Tibial nerve (tissue), 4 donors: ENCODE measurements at regions not wholly inside any gene's neighbourhood (a gene's known extent, or its start where the extent isn't known, plus 50 kb on each side); places are given as distances from the start of the nearest gene placed in this dataset.

ENCODE experiments used
- DNase-seq, 2 donors: peaks; one replicate each; pipeline ENCODE4 v3.0.0-alpha.2; 2019; ENCODE audit warnings: low spot score in 2 of 2
- H3K27ac ChIP-seq, 4 donors: fragments of 200-600 bp; sonication (generic) in 3 of 4; one replicate each; pipeline ENCODE4 v1.5.1; 2017 to 2019; ENCODE audit warnings: mild to moderate bottlenecking in 1 of 4
- H3K27me3 ChIP-seq, 2 donors: fragments of 200-600 bp; sonication (generic) in 1 of 2; one replicate each; pipeline versions ENCODE4 v1.5.1 to v1.6.0; 2017 to 2019
- H3K36me3 ChIP-seq, 3 donors: fragments of 200-600 bp; sonication (generic); one replicate each; pipeline ENCODE4 v1.5.1; 2018 to 2019
- H3K4me1 ChIP-seq, 4 donors: fragments of 200-600 bp; sonication (generic) in 3 of 4; one replicate each; pipeline ENCODE4 v1.5.1; 2017 to 2019
- H3K4me3 ChIP-seq, 4 donors: fragments of 200-600 bp; sonication (generic) in 3 of 4; one replicate each; pipeline ENCODE4 v1.5.1; 2017 to 2019; ENCODE audit warnings: mild to moderate bottlenecking in 1 of 4, moderate library complexity in 1 of 4
- H3K9me3 ChIP-seq, 4 donors: fragments of 200-600 bp; sonication (generic) in 3 of 4; one replicate each; pipeline ENCODE4 v1.5.1; 2017 to 2019
- EP300 ChIP-seq, 2 donors: sonication (generic); formaldehyde crosslinking; IDR thresholded peaks; one replicate each; pipeline ENCODE4 v1.6.1; 2017; ENCODE audit warnings: antibody characterized with exemption in 2 of 2, mild to moderate bottlenecking in 1 of 2
- POLR2A ChIP-seq, 2 donors: fragments of 450-650 bp; IDR thresholded peaks; one replicate each; pipeline ENCODE4 v1.6.1; 2017; ENCODE audit warnings: antibody characterized with exemption in 2 of 2, mild to moderate bottlenecking in 2 of 2, moderate library complexity in 2 of 2
- WGBS, 2 donors: methylation state at CpG; one replicate each; pipeline ENCODE4 v1.1.5; 2018; 5-methylcytosine and 5-hydroxymethylcytosine counted together
- TF ChIP-seq, protein P1 (sequence below), 5 experiments: fragments of 200-600 bp in 3 of 5; fragments of 450-650 bp in 2 of 5; sonication (generic) in 3 of 5; IDR thresholded peaks; one replicate each; pipeline ENCODE4 v1.5.1; 2016 to 2019; ENCODE audit warnings: antibody characterized with exemption in 5 of 5, mild to moderate bottlenecking in 3 of 5, moderate library complexity in 2 of 5

DNA sequence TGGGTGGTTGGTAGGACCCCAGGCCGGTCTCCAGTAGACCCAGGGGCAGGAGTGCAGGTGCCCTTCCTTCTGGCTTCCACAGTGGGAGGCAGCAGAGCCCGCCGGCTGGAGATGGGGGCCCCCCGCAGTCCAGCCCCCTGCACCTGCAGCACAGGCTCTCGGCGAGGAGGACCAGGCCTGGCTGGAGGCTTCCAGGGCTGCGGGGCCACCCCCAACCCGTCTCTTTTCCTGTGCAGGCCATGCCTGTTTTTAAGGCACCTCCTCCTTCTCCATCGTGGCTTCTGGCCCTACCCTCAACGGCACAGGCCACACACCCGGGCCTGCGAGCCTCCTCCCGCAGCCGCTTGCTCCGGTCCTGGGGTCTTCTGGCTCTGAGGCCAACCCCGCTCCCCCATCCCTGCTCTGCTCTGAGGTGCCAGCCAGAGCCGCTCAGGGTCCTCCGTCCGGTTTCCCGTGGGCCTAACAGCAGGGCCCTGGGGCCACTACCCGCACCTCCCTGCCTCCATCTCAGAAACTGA lies 77.2 kb upstream of the ANKRD10 start:
- WGBS, 2 donors, result 95% methylated on average over 17 of the region's 21 CpGs
- no peak overlapping the region for H3K4me3 ChIP-seq
- TF ChIP-seq, protein P1, sequence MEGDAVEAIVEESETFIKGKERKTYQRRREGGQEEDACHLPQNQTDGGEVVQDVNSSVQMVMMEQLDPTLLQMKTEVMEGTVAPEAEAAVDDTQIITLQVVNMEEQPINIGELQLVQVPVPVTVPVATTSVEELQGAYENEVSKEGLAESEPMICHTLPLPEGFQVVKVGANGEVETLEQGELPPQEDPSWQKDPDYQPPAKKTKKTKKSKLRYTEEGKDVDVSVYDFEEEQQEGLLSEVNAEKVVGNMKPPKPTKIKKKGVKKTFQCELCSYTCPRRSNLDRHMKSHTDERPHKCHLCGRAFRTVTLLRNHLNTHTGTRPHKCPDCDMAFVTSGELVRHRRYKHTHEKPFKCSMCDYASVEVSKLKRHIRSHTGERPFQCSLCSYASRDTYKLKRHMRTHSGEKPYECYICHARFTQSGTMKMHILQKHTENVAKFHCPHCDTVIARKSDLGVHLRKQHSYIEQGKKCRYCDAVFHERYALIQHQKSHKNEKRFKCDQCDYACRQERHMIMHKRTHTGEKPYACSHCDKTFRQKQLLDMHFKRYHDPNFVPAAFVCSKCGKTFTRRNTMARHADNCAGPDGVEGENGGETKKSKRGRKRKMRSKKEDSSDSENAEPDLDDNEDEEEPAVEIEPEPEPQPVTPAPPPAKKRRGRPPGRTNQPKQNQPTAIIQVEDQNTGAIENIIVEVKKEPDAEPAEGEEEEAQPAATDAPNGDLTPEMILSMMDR (IDR thresholded peaks at IDR 0.05), result no peak
- no peak for TF ChIP-seq EP300 (IDR thresholded peaks at IDR 0.05)
- no peak for TF ChIP-seq POLR2A (IDR thresholded peaks at IDR 0.05)
- no peaks in the 10 kb centered on the region for H3K27me3 ChIP-seq
- H3K9me3 ChIP-seq, result no peaks in the 10 kb centered on the region
- no peaks in the 10 kb centered on the region for H3K4me1 ChIP-seq
- H3K36me3 ChIP-seq, result no peaks in the 10 kb centered on the region
- no peak overlapping the region for H3K27ac ChIP-seq
- no peak for DNase-seq

DNA sequence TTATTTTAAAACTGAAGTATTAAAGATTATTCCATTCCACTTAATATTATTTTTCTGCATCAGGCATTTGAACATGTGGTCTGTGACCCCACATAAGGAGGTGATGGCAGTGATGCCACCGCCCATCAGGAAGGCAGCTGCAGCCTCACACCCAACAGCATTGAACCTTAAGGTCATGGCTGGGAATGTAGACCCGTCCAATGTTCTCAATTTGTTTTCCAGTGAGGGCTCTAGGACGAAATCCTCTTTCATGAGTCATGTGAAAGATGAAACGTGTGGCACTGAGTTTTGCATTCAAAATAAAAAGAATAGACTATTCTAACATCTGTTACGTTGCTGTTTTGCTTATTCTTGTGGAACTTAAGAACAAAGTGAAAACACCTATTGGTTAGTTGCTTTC lies 74.5 kb upstream of the ANKRD10 start:
- TF ChIP-seq POLR2A (IDR thresholded peaks at IDR 0.05), result no peak

DNA sequence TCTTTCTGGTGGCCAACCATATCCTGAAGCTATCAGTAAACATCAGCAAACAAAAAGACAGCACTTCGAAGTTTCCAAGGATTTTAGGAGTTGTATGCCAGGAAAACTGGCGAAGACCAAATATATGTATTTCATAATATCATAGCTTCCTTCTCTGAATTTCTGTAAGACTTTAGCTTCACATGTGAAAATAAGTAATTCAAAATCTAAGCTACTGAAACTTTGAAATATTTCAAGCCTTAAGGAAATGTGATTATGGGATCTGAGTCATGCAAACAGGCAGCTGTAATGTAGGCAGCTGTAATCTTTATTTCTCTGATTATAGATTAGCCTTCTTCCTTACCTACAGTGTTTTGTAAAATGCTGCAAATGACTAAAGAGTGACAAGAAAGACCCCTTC lies 70.7 kb upstream of the ANKRD10 start:
- 85 to 87% methylated on average over 2 of the region's 2 CpGs for WGBS, 2 donors
- Histone ChIP-seq H3K4me3 (no peak overlapping the region), H3K36me3 (no peaks in the 10 kb centered on the region), H3K4me1 (no peaks in the 10 kb centered on the region), H3K27ac (no peak overlapping the region), H3K9me3 (no peaks in the 10 kb centered on the region), H3K27me3 (no peaks in the 10 kb centered on the region)
- TF ChIP-seq POLR2A (IDR thresholded peaks at IDR 0.05) (no peak), EP300 (IDR thresholded peaks at IDR 0.05) (no peak)
- TF ChIP-seq, protein P1 (IDR thresholded peaks at IDR 0.05), result no peak
- DNase-seq, result no peak

More for the DNA sequence above, 74.5 kb upstream of the ANKRD10 start:
- no peak for DNase-seq
- H3K27ac ChIP-seq, result no peak overlapping the region
- no peak overlapping the region for H3K4me3 ChIP-seq
- no peaks in the 10 kb centered on the region for H3K27me3 ChIP-seq
- H3K9me3 ChIP-seq, result no peaks in the 10 kb centered on the region
- H3K36me3 ChIP-seq, result no peaks in the 10 kb centered on the region
- WGBS, 2 donors, result 43% methylated on average over 5 of the region's 5 CpGs
- H3K4me1 ChIP-seq, result no peaks in the 10 kb centered on the region

DNA sequence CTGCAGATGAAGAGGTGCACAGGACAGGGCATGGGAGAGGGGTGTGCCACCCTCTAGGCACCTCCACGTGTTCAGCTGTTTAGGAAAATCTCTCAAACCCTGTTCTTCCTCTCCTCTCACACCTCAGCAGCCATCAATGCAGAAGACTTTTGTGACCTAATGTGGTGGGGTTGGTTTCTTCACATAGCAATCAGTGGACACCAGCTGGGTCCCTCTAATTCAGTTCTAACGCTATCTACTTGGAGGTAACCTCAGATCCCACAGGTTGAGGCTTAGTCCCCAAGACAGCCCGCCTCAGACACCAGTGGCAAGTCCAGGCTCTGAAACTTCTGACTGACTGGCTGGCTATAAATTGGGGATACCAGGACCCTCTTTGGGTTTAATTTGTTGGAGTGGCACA lies 69.9 kb upstream of the ANKRD10 start:
- WGBS, 2 donors, result 69 to 72% methylated on average over 3 of the region's 3 CpGs
- Histone ChIP-seq H3K27me3 (no peaks in the 10 kb centered on the region), H3K4me3 (no peak overlapping the region), H3K9me3 (no peaks in the 10 kb centered on the region), H3K27ac (no peak overlapping the region), H3K4me1 (no peaks in the 10 kb centered on the region), H3K36me3 (no peaks in the 10 kb centered on the region)
- TF ChIP-seq, protein P1 (IDR thresholded peaks at IDR 0.05), result no peak
- TF ChIP-seq POLR2A (IDR thresholded peaks at IDR 0.05) (no peak), EP300 (IDR thresholded peaks at IDR 0.05) (no peak)
- DNase-seq, result no peak

DNA sequence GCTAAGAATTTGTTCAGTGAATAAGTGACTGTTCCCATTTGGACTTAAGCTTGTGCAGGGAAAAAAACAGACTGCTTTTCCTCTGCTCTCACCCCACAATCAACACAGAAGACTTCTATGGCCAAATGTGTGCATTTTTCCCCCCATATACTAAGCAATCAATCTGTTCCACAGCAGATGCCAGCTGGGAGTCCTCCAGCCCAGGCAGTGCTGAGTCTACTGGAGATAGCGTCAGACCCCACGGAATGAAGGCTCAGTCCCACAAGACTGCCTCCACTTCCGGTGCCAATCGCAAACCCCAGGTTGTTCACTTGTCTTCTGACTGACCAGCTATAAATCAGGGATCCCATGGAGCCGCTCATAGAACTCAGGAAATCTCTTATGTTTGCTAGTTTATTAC lies 69.5 kb upstream of the ANKRD10 start:
- H3K27ac ChIP-seq, result no peak overlapping the region
- H3K9me3 ChIP-seq, result no peaks in the 10 kb centered on the region
- H3K4me1 ChIP-seq, result no peaks in the 10 kb centered on the region
- H3K36me3 ChIP-seq, result no peaks in the 10 kb centered on the region
- DNase-seq, result no peak
- no peak for TF ChIP-seq EP300 (IDR thresholded peaks at IDR 0.05)
- TF ChIP-seq, protein P1 (IDR thresholded peaks at IDR 0.05), result no peak
- no peaks in the 10 kb centered on the region for H3K27me3 ChIP-seq
- 79 to 89% methylated on average over 5 of the region's 5 CpGs for whole genome bisulfite sequencing, 2 donors
- H3K4me3 ChIP-seq, result no peak overlapping the region

DNA sequence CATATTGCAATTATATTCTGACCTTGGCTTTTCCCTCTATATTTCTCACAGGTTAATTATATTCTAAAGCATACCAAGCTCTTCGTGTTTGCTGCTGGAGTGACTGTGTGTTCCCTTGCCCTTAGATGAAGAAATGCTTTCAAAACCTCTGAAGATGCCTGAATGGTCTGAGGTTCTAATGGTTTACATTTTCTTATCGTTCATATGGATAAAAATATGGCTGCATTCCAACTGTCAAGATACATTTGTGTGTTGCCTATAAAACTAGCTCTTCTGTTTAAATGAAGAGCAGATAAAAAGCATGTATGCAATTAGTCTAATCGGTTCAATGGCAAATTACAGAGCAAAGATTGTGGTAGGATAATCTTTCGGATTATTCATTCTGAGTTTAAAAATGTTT lies 68.4 kb upstream of the ANKRD10 start:
- 66 to 68% methylated on average over 4 of the region's 4 CpGs for WGBS, 2 donors
- Histone ChIP-seq H3K4me1 (no peaks in the 10 kb centered on the region), H3K4me3 (no peak overlapping the region), H3K9me3 (no peaks in the 10 kb centered on the region), H3K27ac (no peak overlapping the region), H3K36me3 (no peaks in the 10 kb centered on the region), H3K27me3 (no peaks in the 10 kb centered on the region)
- DNase-seq, result no peak
- TF ChIP-seq EP300 (IDR thresholded peaks at IDR 0.05), result no peak
- TF ChIP-seq, protein P1 (IDR thresholded peaks at IDR 0.05), result no peak
- TF ChIP-seq POLR2A (IDR thresholded peaks at IDR 0.05), result no peak
